ENCODE measurements at regions not wholly inside any gene's neighbourhood (a gene's known extent, or its start where the extent isn't known, plus 50 kb on each side); places are given as distances from the start of the nearest gene placed in this dataset.

- no peak for DNase-seq
These were observed 94.3 kb upstream of the LEF1 start for GRCh38 chr4:108263057-108263456.

GRCh38 chr4:108261026-108261425 is 92.3 kb upstream of the LEF1 start:
- no peak for DNase-seq

- no peak for DNase-seq
These were observed 87.8 kb upstream of the LEF1 start for GRCh38 chr4:108256538-108256937.

- DNase-seq, result no peak
These were observed 86.5 kb upstream of the LEF1 start for GRCh38 chr4:108255203-108255747.

GRCh38 chr4:108249397-108249796 is 80.7 kb upstream of the LEF1 start:
- no peak for DNase-seq

GRCh38 chr4:108247387-108248049 is 78.8 kb upstream of the LEF1 start:
- no peak for DNase-seq

GRCh38 chr4:108244606-108245005 is 75.9 kb upstream of the LEF1 start:
- DNase-seq, result no peak

GRCh38 chr4:108240366-108240765 is 71.6 kb upstream of the LEF1 start:
- no peak for DNase-seq

GRCh38 chr4:108237693-108238092 is 69.0 kb upstream of the LEF1 start:
- DNase-seq, result no peak

- no peak for DNase-seq
These were observed 67.5 kb upstream of the LEF1 start for GRCh38 chr4:108236264-108236663.

- no peak for DNase-seq
These were observed 59.2 kb upstream of the LEF1 start for GRCh38 chr4:108227923-108228322.

GRCh38 chr4:108224611-108225053 is 55.9 kb upstream of the LEF1 start:
- DNase-seq, result no peak

GRCh38 chr4:108223313-108223712 is 54.6 kb upstream of the LEF1 start:
- no peak for DNase-seq

GRCh38 chr4:108219998-108220397 is 51.3 kb upstream of the LEF1 start:
- DNase-seq, result no peak

All from bone marrow (tissue), 2 donors.